HepG2 (cell line): ENCODE measurements at regions not wholly inside any gene's neighbourhood (a gene's known extent, or its start where the extent isn't known, plus 50 kb on each side); places are given as distances from the start of the nearest gene placed in this dataset.

Source experiments
- POLR2A ChIP-seq, 2 experiments: IDR thresholded peaks; 2 replicates each; pipeline ENCODE4 v1.6.1; 2011; ENCODE audit warnings: low read depth in 2 of 2, low read length in 2 of 2, mild to moderate bottlenecking in 1 of 2, moderate library complexity in 1 of 2; ENCODE audit not compliant: insufficient read depth in 1 of 2
- POLR2AphosphoS5 ChIP-seq: IDR thresholded peaks from 2 replicates; pipeline ENCODE4 v1.6.1; 2012; ENCODE audit warnings: low read depth, low read length
- ZNF513 ChIP-seq: sonication (generic); formaldehyde crosslinking; conservative IDR thresholded peaks from 2 replicates; pipeline ENCODE4 v1.5.0; 2020; ENCODE audit warnings: missing genetic modification reagents

GRCh38 chr21:16651956-16652355, 860.9 kb upstream of the CXADR start:
- TF ChIP-seq ZNF513 (CRISPR knock-in tag) (no peak), POLR2AphosphoS5 (no peak), POLR2A (IDR thresholded peaks at IDR 0.05; ENCODE audit: insufficient read depth in 1 of 2, low read depth in 2 of 2, low read length in 2 of 2) (no peak)
